ENCODE measurements at regions not wholly inside any gene's neighbourhood (a gene's known extent, or its start where the extent isn't known, plus 50 kb on each side); places are given as distances from the start of the nearest gene placed in this dataset.

DNA sequence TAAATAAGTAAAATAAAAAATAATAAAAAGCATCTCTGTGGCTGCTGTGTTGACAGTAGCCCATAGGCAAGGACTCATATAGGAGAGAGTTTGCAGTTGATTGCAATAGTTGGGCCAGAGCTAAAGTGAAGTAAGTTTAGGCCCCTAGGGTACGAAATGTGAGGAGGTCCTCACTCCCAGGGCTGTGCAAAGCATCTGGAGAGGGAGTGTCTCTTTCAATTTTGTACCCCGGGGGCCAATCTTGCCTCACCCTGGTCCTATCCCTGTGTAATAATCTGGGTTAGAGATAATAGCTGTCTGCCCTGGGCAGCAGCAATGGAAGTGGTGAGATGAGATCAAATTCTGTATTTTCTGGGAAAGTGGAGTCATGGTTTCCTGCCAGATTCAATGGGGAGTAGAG lies 365.7 kb downstream of the GATA3 start:
- no peaks in the 10 kb centered on the region for H3K9me3 ChIP-seq (ENCODE audit: insufficient read depth, low read depth, low read length)
- Mint-ChIP-seq H3K36me3 (ENCODE audit: low read depth, unreplicated experiment) (no peaks in the 10 kb centered on the region), H3K27ac (ENCODE audit: unreplicated experiment) (no peak overlapping the region), H3K27me3 (ENCODE audit: low read depth, unreplicated experiment) (peaks cover 6% of the 10 kb centered on the region), H3K4me1 (ENCODE audit: low read depth, unreplicated experiment) (peaks cover 26% of the 10 kb centered on the region), H3K9me3 (ENCODE audit: unreplicated experiment) (peaks cover 3% of the 10 kb centered on the region), H3K4me3 (ENCODE audit: unreplicated experiment) (no peak overlapping the region)
- TF ChIP-seq EZH2 (IDR thresholded peaks at IDR 0.05; ENCODE audit: insufficient read depth, low read length) = no peak
- TF ChIP-seq, protein P1, sequence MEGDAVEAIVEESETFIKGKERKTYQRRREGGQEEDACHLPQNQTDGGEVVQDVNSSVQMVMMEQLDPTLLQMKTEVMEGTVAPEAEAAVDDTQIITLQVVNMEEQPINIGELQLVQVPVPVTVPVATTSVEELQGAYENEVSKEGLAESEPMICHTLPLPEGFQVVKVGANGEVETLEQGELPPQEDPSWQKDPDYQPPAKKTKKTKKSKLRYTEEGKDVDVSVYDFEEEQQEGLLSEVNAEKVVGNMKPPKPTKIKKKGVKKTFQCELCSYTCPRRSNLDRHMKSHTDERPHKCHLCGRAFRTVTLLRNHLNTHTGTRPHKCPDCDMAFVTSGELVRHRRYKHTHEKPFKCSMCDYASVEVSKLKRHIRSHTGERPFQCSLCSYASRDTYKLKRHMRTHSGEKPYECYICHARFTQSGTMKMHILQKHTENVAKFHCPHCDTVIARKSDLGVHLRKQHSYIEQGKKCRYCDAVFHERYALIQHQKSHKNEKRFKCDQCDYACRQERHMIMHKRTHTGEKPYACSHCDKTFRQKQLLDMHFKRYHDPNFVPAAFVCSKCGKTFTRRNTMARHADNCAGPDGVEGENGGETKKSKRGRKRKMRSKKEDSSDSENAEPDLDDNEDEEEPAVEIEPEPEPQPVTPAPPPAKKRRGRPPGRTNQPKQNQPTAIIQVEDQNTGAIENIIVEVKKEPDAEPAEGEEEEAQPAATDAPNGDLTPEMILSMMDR (IDR thresholded peaks at IDR 0.05; ENCODE audit: insufficient read depth, low read depth, low read length) = no peak
- H2AFZ ChIP-seq (ENCODE audit: low read depth, low read length) = no peak overlapping the region
- no peaks in the 10 kb centered on the region for H3K4me1 ChIP-seq (ENCODE audit: insufficient read depth, low read length)
- H3K9ac ChIP-seq (ENCODE audit: low read length) = no peak overlapping the region
- no peak overlapping the region for H3K27ac ChIP-seq (ENCODE audit: low read depth, low read length)
- H3K27me3 ChIP-seq (ENCODE audit: insufficient read depth, low read length) = no peaks in the 10 kb centered on the region
- no peak for DNase-seq (ENCODE audit: low read depth)
- no peaks in the 10 kb centered on the region for H3K79me2 ChIP-seq (ENCODE audit: insufficient read depth, low read length)
- H3K4me3 ChIP-seq (ENCODE audit: insufficient read depth, low read depth, low read length) = no peak overlapping the region
- H3K4me2 ChIP-seq (ENCODE audit: low read length) = no peak overlapping the region
- H3K36me3 ChIP-seq (ENCODE audit: insufficient read depth, low read length) = no peaks in the 10 kb centered on the region
- H4K20me1 ChIP-seq (ENCODE audit: insufficient read depth, low read length) = no peaks in the 10 kb centered on the region
- no peak for FAIRE-seq

DNA sequence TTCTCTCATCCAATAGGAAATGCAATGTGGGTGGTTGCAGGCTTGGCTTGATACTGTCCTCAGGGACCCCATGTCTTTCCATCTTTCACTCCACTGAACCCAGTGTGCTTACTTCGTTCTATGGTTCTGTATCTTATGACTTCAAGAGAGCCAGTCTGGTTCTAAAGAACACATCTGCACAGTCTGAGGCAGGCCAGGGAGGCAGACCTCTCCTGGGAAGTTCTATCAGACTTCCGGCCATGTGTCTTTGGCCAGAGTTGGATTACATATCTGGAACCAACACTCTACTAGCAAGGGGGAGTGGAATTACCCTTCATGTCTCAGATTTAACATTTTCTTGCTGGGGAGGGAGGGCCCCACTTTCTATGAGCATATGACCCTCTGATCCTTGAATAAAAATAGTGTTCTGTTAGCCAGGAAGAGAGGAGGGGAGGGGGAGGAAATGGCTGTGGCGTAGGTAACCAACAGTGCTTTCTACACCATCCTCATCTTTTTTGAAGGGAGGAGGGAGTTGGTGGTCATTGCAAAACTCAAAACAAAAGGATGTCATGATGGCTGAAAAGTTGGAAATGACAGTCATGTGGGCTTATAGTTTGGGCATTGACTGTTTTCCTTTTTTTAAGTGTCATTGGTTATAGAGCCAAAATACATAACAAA lies 370.2 kb downstream of the GATA3 start:
- no peak overlapping the region for H3K27ac ChIP-seq (ENCODE audit: low read depth, low read length)
- no peak for TF ChIP-seq EZH2 (IDR thresholded peaks at IDR 0.05; ENCODE audit: insufficient read depth, low read length)
- TF ChIP-seq, protein P1 (IDR thresholded peaks at IDR 0.05; ENCODE audit: insufficient read depth, low read depth, low read length) = no peak
- DNase-seq (ENCODE audit: low read depth) (no peak), FAIRE-seq (no peak)
- Mint-ChIP-seq H3K4me1 (ENCODE audit: low read depth, unreplicated experiment) (no peaks in the 10 kb centered on the region), H3K4me3 (ENCODE audit: unreplicated experiment) (no peak overlapping the region), H3K27ac (ENCODE audit: unreplicated experiment) (no peak overlapping the region), H3K36me3 (ENCODE audit: low read depth, unreplicated experiment) (no peaks in the 10 kb centered on the region), H3K9me3 (ENCODE audit: unreplicated experiment) (peaks cover 3% of the 10 kb centered on the region), H3K27me3 (ENCODE audit: low read depth, unreplicated experiment) (peaks cover 6% of the 10 kb centered on the region)
- H3K9ac ChIP-seq (ENCODE audit: low read length) = no peak overlapping the region
- no peaks in the 10 kb centered on the region for H3K36me3 ChIP-seq (ENCODE audit: insufficient read depth, low read length)
- H3K4me2 ChIP-seq (ENCODE audit: low read length) = no peak overlapping the region
- no peaks in the 10 kb centered on the region for H3K4me1 ChIP-seq (ENCODE audit: insufficient read depth, low read length)
- no peak overlapping the region for H3K4me3 ChIP-seq (ENCODE audit: insufficient read depth, low read depth, low read length)
- H4K20me1 ChIP-seq (ENCODE audit: insufficient read depth, low read length) = no peaks in the 10 kb centered on the region
- no peaks in the 10 kb centered on the region for H3K9me3 ChIP-seq (ENCODE audit: insufficient read depth, low read depth, low read length)
- H2AFZ ChIP-seq (ENCODE audit: low read depth, low read length) = no peak overlapping the region
- H3K79me2 ChIP-seq (ENCODE audit: insufficient read depth, low read length) = no peaks in the 10 kb centered on the region
- H3K27me3 ChIP-seq (ENCODE audit: insufficient read depth, low read length) = no peaks in the 10 kb centered on the region

DNA sequence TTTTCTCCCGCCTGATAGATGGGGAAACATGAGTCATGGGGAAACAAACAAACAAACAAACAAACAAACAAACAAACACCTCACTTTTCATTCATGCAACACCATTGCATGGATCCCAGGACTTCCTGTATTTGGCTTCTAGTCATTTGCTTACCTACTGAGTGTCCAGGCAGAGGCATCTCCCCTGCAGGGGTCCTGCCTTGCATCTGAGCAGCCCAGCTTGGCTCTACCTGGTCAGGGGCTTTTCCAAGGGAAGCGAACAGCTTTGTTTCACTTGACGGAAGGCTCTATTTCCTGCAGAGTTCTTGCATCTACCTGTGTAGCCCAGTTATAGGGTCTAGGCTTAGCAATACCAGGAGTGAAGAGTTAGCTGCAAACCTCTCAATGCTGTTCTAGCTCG lies 374.2 kb downstream of the GATA3 start:
- Histone ChIP-seq H3K36me3 (ENCODE audit: insufficient read depth, low read length) (no peaks in the 10 kb centered on the region), H4K20me1 (ENCODE audit: insufficient read depth, low read length) (no peaks in the 10 kb centered on the region), H3K9me3 (ENCODE audit: insufficient read depth, low read depth, low read length) (peaks cover 3% of the 10 kb centered on the region), H3K4me1 (ENCODE audit: insufficient read depth, low read length) (no peaks in the 10 kb centered on the region), H3K79me2 (ENCODE audit: insufficient read depth, low read length) (no peaks in the 10 kb centered on the region), H3K27me3 (ENCODE audit: insufficient read depth, low read length) (no peaks in the 10 kb centered on the region), H2AFZ (ENCODE audit: low read depth, low read length) (no peak overlapping the region), H3K4me3 (ENCODE audit: insufficient read depth, low read depth, low read length) (no peak overlapping the region), H3K9ac (ENCODE audit: low read length) (no peak overlapping the region), H3K4me2 (ENCODE audit: low read length) (no peak overlapping the region), H3K27ac (ENCODE audit: low read depth, low read length) (no peak overlapping the region)
- H3K27me3 Mint-ChIP-seq (ENCODE audit: low read depth, unreplicated experiment) = peaks cover 6% of the 10 kb centered on the region
- DNase-seq (ENCODE audit: low read depth) (no peak), FAIRE-seq (no peak)
- H3K9me3 Mint-ChIP-seq (ENCODE audit: unreplicated experiment) = peaks cover 3% of the 10 kb centered on the region
- no peaks in the 10 kb centered on the region for H3K4me1 Mint-ChIP-seq (ENCODE audit: low read depth, unreplicated experiment)
- no peaks in the 10 kb centered on the region for H3K36me3 Mint-ChIP-seq (ENCODE audit: low read depth, unreplicated experiment)
- no peak overlapping the region for H3K27ac Mint-ChIP-seq (ENCODE audit: unreplicated experiment)
- no peak for TF ChIP-seq EZH2 (IDR thresholded peaks at IDR 0.05; ENCODE audit: insufficient read depth, low read length)
- TF ChIP-seq, protein P1 (IDR thresholded peaks at IDR 0.05; ENCODE audit: insufficient read depth, low read depth, low read length) = no peak
- H3K4me3 Mint-ChIP-seq (ENCODE audit: unreplicated experiment) = no peak overlapping the region
